Islet precursor cell (in vitro differentiated cells): ENCODE measurements at regions not wholly inside any gene's neighbourhood (a gene's known extent, or its start where the extent isn't known, plus 50 kb on each side); places are given as distances from the start of the nearest gene placed in this dataset.

ENCODE experiments used
- DNase-seq: peaks from one replicate; pipeline ENCODE4 v3.0.0-alpha.2; 2018

- no peak for DNase-seq
These were observed 259.3 kb downstream of the DCDC2C start for GRCh38 chr2:3962719-3963118.

- DNase-seq: no peak
These were observed 261.8 kb downstream of the DCDC2C start for GRCh38 chr2:3965211-3965610.

- DNase-seq: no peak
These were observed 262.6 kb downstream of the DCDC2C start for GRCh38 chr2:3965953-3966352.

GRCh38 chr2:3966470-3966869, 263.1 kb downstream of the DCDC2C start:
- no peak for DNase-seq

GRCh38 chr2:3968736-3969135, 265.4 kb downstream of the DCDC2C start:
- no peak for DNase-seq

- DNase-seq: no peak
These were observed 267.6 kb downstream of the DCDC2C start for GRCh38 chr2:3970791-3971651.

GRCh38 chr2:3971652-3972192, 268.3 kb downstream of the DCDC2C start:
- no peak for DNase-seq

GRCh38 chr2:3972377-3972776, 269.0 kb downstream of the DCDC2C start:
- no peak for DNase-seq

GRCh38 chr2:3974765-3975164, 271.4 kb downstream of the DCDC2C start:
- no peak for DNase-seq

- DNase-seq: no peak
These were observed 278.1 kb downstream of the DCDC2C start for GRCh38 chr2:3981446-3981987.

GRCh38 chr2:3982160-3982559, 278.8 kb downstream of the DCDC2C start:
- DNase-seq: no peak

- DNase-seq: no peak
These were observed 282.7 kb downstream of the DCDC2C start for GRCh38 chr2:3986063-3986462.

- no peak for DNase-seq
These were observed 283.3 kb downstream of the DCDC2C start for GRCh38 chr2:3986530-3987258.

GRCh38 chr2:4002841-4003403, 299.5 kb downstream of the DCDC2C start:
- no peak for DNase-seq

GRCh38 chr2:4012197-4012596, 308.8 kb downstream of the DCDC2C start:
- DNase-seq: peak; percentile 63

GRCh38 chr2:4018535-4018934, 315.2 kb downstream of the DCDC2C start:
- DNase-seq: no peak

GRCh38 chr2:4020153-4020552, 316.8 kb downstream of the DCDC2C start:
- DNase-seq: no peak

GRCh38 chr2:4020649-4021048, 317.3 kb downstream of the DCDC2C start:
- DNase-seq: no peak

- DNase-seq: no peak
These were observed 321.2 kb downstream of the DCDC2C start for GRCh38 chr2:4024605-4025004.

- no peak for DNase-seq
These were observed 325.7 kb downstream of the DCDC2C start for GRCh38 chr2:4029081-4029480.

- DNase-seq: no peak
These were observed 336.5 kb downstream of the DCDC2C start for GRCh38 chr2:4039896-4040295.

GRCh38 chr2:4047961-4048891, 344.9 kb downstream of the DCDC2C start:
- no peak for DNase-seq
